Suprapubic skin (tissue), 4 donors: ENCODE measurements at regions not wholly inside any gene's neighbourhood (a gene's known extent, or its start where the extent isn't known, plus 50 kb on each side); places are given as distances from the start of the nearest gene placed in this dataset.

Experiments used
- DNase-seq, 2 donors: peaks; one replicate each; pipeline ENCODE4 v3.0.0-alpha.2; 2019; ENCODE audit warnings: low spot score in 2 of 2
- H3K27ac ChIP-seq: fragments of 200-600 bp; sonication (generic); one replicate; pipeline ENCODE4 v1.5.1; 2019
- H3K27me3 ChIP-seq: fragments of 200-600 bp; sonication (generic); one replicate; pipeline ENCODE4 v1.5.1; 2019
- H3K36me3 ChIP-seq: fragments of 200-600 bp; sonication (generic); one replicate; pipeline ENCODE4 v1.5.1; 2019
- H3K4me1 ChIP-seq: fragments of 200-600 bp; sonication (generic); one replicate; pipeline ENCODE4 v1.5.1; 2019
- H3K4me3 ChIP-seq: fragments of 200-600 bp; sonication (generic); one replicate; pipeline ENCODE4 v1.5.1; 2019; ENCODE audit warnings: mild to moderate bottlenecking
- H3K9me3 ChIP-seq: fragments of 200-600 bp; sonication (generic); one replicate; pipeline ENCODE4 v1.5.1; 2019
- EP300 ChIP-seq: sonication (generic); formaldehyde crosslinking; IDR thresholded peaks from one replicate; pipeline ENCODE4 v1.6.1; 2017; ENCODE audit warnings: antibody characterized with exemption
- POLR2A ChIP-seq, 2 donors: fragments of 450-650 bp; IDR thresholded peaks; one replicate each; pipeline ENCODE4 v1.6.1; 2017; ENCODE audit warnings: antibody characterized with exemption in 2 of 2, mild to moderate bottlenecking in 2 of 2, moderate library complexity in 2 of 2
- POLR2AphosphoS5 ChIP-seq, 3 donors: sonication (generic); formaldehyde crosslinking; IDR thresholded peaks; one replicate each; pipeline ENCODE4 v1.6.1; 2017; ENCODE audit warnings: antibody characterized with exemption in 3 of 3
- WGBS: methylation state at CpG from one replicate; pipeline ENCODE4 v1.1.5; 2018; 5-methylcytosine and 5-hydroxymethylcytosine counted together
- TF ChIP-seq, protein P1 (sequence below), 2 donors: fragments of 200-600 bp in 1 of 2; fragments of 450-650 bp in 1 of 2; sonication (generic) in 1 of 2; IDR thresholded peaks; one replicate each; pipeline ENCODE4 v1.5.1; 2016 to 2019; ENCODE audit warnings: antibody characterized with exemption in 2 of 2, mild to moderate bottlenecking in 1 of 2, moderate library complexity in 1 of 2

- peak in 1 of 2 donors; percentile 60 for DNase-seq
- Histone ChIP-seq H3K4me3 (no peak overlapping the region), H3K27ac (no peak overlapping the region), H3K27me3 (peaks cover 7% of the 10 kb centered on the region), H3K9me3 (no peaks in the 10 kb centered on the region), H3K36me3 (no peaks in the 10 kb centered on the region), H3K4me1 (peaks cover 8% of the 10 kb centered on the region)
- TF ChIP-seq, protein P1, sequence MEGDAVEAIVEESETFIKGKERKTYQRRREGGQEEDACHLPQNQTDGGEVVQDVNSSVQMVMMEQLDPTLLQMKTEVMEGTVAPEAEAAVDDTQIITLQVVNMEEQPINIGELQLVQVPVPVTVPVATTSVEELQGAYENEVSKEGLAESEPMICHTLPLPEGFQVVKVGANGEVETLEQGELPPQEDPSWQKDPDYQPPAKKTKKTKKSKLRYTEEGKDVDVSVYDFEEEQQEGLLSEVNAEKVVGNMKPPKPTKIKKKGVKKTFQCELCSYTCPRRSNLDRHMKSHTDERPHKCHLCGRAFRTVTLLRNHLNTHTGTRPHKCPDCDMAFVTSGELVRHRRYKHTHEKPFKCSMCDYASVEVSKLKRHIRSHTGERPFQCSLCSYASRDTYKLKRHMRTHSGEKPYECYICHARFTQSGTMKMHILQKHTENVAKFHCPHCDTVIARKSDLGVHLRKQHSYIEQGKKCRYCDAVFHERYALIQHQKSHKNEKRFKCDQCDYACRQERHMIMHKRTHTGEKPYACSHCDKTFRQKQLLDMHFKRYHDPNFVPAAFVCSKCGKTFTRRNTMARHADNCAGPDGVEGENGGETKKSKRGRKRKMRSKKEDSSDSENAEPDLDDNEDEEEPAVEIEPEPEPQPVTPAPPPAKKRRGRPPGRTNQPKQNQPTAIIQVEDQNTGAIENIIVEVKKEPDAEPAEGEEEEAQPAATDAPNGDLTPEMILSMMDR (IDR thresholded peaks at IDR 0.05): no peak
- TF ChIP-seq POLR2AphosphoS5 (IDR thresholded peaks at IDR 0.05) (no peak), POLR2A (IDR thresholded peaks at IDR 0.05) (no peak), EP300 (no peak)
- 61% methylated on average over 11 of the region's 13 CpGs for WGBS
Measured at GRCh38 chr6:170010665-170011203, 259.3 kb downstream of the ERMARD start.

DNA sequence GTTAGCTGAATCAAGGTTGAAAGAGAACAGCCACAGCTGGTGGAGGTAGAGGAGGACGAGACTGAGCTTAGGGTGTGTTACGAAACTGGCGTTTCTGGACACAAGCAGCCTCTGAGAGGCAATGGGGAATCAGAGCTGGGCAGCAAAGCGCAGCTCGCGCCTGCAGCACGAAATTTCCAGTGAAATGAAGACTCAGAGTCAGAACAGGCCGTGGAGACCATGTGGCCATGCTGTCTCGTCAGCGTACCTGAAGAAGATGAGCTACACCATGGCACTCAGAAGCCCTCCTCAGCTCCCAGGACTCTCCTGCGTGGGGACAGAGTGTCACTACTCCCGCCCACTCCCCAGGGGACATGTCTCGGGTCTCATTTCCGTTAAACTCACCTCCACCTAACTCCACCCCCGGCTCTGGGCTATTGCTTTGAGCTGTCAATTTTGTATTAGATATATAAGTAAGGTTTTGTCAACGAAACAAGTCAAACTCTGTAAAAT, 256.9 kb downstream of the ERMARD start:
- H3K4me3 ChIP-seq: no peak overlapping the region
- WGBS: 92% methylated on average over 16 of the region's 16 CpGs

DNA sequence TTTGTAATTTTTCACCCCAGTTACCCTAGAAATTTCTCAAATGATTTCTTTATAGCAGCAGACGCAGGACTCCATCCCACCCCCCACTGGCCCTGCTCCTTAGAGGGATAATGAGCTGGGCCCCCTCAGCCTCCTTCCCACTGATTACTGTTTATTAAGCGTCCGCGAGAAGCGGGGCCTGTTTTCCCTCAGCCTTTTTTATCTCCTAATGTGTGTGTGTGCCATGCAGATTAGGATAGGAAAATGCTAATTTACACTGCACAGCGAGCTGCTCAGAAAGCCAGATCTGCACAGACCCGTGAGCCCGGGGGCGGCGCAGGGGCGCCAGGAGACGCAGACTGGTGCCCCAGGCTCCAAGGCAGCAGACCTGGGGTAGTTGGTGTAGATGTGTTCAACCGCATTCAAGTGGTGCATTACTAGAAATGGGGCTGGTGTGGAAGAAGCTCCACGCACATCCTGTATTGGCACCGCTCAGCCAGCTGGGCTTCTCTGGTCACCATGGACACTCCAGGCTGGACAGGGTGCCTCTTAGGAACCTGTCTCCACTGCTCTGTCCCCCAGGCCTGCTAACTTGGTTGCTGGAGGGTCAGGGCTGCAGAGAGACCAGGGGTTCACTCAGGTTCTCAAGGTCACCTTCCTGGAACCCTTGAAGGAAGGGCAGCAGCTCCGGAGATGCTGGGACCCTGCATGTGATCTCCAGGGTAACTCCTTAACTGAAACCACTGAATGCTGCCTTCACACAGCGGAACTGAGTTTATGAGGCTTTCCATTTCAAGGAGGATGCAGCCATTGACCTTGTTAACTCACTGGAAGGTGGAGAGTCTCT, 256.3 kb downstream of the ERMARD start:
- Histone ChIP-seq H3K27me3 (peaks cover 7% of the 10 kb centered on the region), H3K9me3 (peaks cover 2% of the 10 kb centered on the region), H3K4me1 (peaks cover 8% of the 10 kb centered on the region), H3K36me3 (no peaks in the 10 kb centered on the region), H3K27ac (no peak overlapping the region), H3K4me3 (no peak overlapping the region)
- TF ChIP-seq, protein P1 (IDR thresholded peaks at IDR 0.05): no peak
- peak in 1 of 2 donors; percentile 35 for DNase-seq
- WGBS: 85% methylated on average over 17 of the region's 17 CpGs

More for the DNA sequence above, 256.9 kb downstream of the ERMARD start:
- peak in 1 of 2 donors; percentile 23 for DNase-seq
- no peak overlapping the region for H3K27ac ChIP-seq
- TF ChIP-seq, protein P1 (IDR thresholded peaks at IDR 0.05): no peak
- TF ChIP-seq EP300 (no peak), POLR2A (IDR thresholded peaks at IDR 0.05) (no peak), POLR2AphosphoS5 (IDR thresholded peaks at IDR 0.05) (no peak)
- peaks cover 8% of the 10 kb centered on the region for H3K4me1 ChIP-seq
- peaks cover 7% of the 10 kb centered on the region for H3K27me3 ChIP-seq
- H3K9me3 ChIP-seq: no peaks in the 10 kb centered on the region
- no peaks in the 10 kb centered on the region for H3K36me3 ChIP-seq

DNA sequence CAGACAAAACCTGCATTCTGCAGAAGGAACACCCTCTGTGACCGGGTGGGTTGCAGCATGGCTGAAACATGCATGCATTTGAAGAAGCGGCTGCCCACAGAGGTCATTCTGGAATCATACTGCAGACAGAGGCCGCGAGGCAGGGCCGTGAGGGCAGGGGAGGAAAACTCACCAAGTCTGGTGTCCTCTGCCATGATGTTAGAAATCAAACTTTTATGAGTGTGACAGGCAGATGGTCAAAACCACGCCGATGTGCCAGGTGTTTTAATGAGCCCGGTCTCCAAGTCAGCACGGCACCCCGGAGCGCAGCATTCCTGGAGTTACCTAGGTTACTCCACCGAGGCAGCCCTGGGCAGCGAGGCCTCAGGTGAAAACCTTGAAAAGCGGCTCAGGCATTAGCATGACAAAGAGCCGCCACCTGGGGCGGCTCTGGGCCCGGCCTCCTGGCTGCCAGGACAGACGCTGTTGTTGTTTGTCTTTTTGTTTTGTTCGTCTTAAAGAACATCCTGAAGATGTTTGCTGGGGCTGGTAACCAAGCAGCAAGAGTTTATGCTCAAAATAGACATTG, 255.6 kb downstream of the ERMARD start:
- Histone ChIP-seq H3K27me3 (peaks cover 4% of the 10 kb centered on the region), H3K4me3 (no peak overlapping the region), H3K4me1 (peaks cover 8% of the 10 kb centered on the region), H3K36me3 (no peaks in the 10 kb centered on the region), H3K9me3 (peaks cover 4% of the 10 kb centered on the region), H3K27ac (no peak overlapping the region)
- peak in 1 of 2 donors; percentile 70 for DNase-seq
- TF ChIP-seq, protein P1 (IDR thresholded peaks at IDR 0.05): no peak
- TF ChIP-seq POLR2A (IDR thresholded peaks at IDR 0.05) (no peak), POLR2AphosphoS5 (IDR thresholded peaks at IDR 0.05) (no peak), EP300 (no peak)
- WGBS: 63% methylated on average over 17 of the region's 19 CpGs
